Ascending aorta (tissue), 2 donors: ENCODE measurements at regions not wholly inside any gene's neighbourhood (a gene's known extent, or its start where the extent isn't known, plus 50 kb on each side); places are given as distances from the start of the nearest gene placed in this dataset.

Experiments
- DNase-seq, 2 donors: peaks; one replicate each; pipeline ENCODE4 v3.0.0-alpha.2; 2019; ENCODE audit warnings: low spot score in 2 of 2
- H3K27ac ChIP-seq, 2 donors: fragments of 200-600 bp; sonication (generic); one replicate each; pipeline ENCODE4 v1.5.1; 2016 to 2017; ENCODE audit warnings: mild to moderate bottlenecking in 1 of 2
- H3K27me3 ChIP-seq: fragments of 200-600 bp; sonication (generic); one replicate; pipeline ENCODE4 v1.5.1; 2017
- H3K36me3 ChIP-seq, 2 donors: fragments of 200-600 bp; sonication (generic); one replicate each; pipeline ENCODE4 v1.5.1; 2016
- H3K4me1 ChIP-seq, 2 donors: fragments of 200-600 bp; sonication (generic); one replicate each; pipeline ENCODE4 v1.5.1; 2016 to 2017; ENCODE audit warnings: mild to moderate bottlenecking in 1 of 2
- H3K4me3 ChIP-seq, 2 donors: fragments of 200-600 bp; sonication (generic); one replicate each; pipeline ENCODE4 v1.5.1; 2016 to 2017; ENCODE audit warnings: mild to moderate bottlenecking in 1 of 2
- H3K9me3 ChIP-seq, 2 donors: fragments of 200-600 bp; sonication (generic); one replicate each; pipeline ENCODE4 v1.5.1; 2016
- CTCF ChIP-seq, 3 experiments: fragments of 200-600 bp in 2 of 3; fragments of 450-650 bp in 1 of 3; sonication (generic) in 2 of 3; IDR thresholded peaks; one replicate each; pipeline ENCODE4 v1.5.1; 2016 to 2019; ENCODE audit warnings: antibody characterized with exemption in 3 of 3, mild to moderate bottlenecking in 1 of 3, moderate library complexity in 1 of 3
- intact Hi-C: fragments of 100-400 bp; cut with DNase I; formaldehyde crosslinking; loops from one replicate; pipeline ENCODE4 v1.15.1; 2023

DNA sequence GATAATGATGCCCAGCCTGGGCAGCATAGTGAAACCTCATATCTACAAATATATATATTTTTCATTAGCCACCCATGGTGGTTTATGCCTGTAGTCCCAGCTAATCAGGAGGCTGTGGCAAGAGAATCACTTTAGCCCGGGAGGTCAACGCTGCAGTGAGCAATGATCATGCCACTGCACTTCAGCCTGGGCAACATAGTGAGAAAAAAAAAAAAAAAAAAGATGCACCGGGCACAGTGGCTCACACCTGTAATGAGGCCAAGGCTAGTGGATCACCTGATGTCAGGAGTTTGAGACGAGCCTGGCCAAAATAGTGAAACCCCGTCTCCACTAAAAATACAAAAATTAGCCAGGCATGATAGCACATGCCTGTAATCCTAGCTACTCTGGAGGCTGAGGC, 50.2 kb upstream of the ADRA1B start:
- intact Hi-C loops, result loop anchor here (10.0 kb wide), 1 partner anchor 49 kb away; the partner anchor contains the start of gene ADRA1B
- H3K9me3 ChIP-seq, result no peaks in the 10 kb centered on the region
- TF ChIP-seq CTCF (IDR thresholded peaks at IDR 0.05), result no peak
- H3K4me3 ChIP-seq, result no peak overlapping the region
- H3K4me1 ChIP-seq, result peaks cover 0 to 9% of the 10 kb centered on the region in 2 donors
- DNase-seq, result no peak
- no peaks in the 10 kb centered on the region for H3K36me3 ChIP-seq
- H3K27me3 ChIP-seq, result no peaks in the 10 kb centered on the region
- H3K27ac ChIP-seq, result no peak overlapping the region
